Keratinocyte (primary cell): ENCODE measurements at regions not wholly inside any gene's neighbourhood (a gene's known extent, or its start where the extent isn't known, plus 50 kb on each side); places are given as distances from the start of the nearest gene placed in this dataset.

Source experiments
- DNase-seq: peaks from one replicate; pipeline ENCODE4 v3.0.0-alpha.2; 2011; ENCODE audit warnings: low read depth, missing footprints, low spot score
- FAIRE-seq: peaks from 2 replicates; lab custom pipeline; 2011; peaks lifted over from hg19 to GRCh38; lab: Jason Lieb, UNC
- H2AFZ ChIP-seq: 2 replicates; pipeline ENCODE4 v1.6.0; 2012; ENCODE audit warnings: low read length, control low read depth, inconsistent platforms; ENCODE audit not compliant: control insufficient read depth
- H3K27ac ChIP-seq: 2 replicates; pipeline ENCODE4 v1.5.1; 2011; ENCODE audit warnings: low read length; ENCODE audit not compliant: control insufficient read depth, insufficient read depth
- H3K27me3 ChIP-seq: 3 replicates; pipeline ENCODE4 v1.6.0; 2011; ENCODE audit warnings: low read length; ENCODE audit not compliant: control insufficient read depth, insufficient read depth; ENCODE audit errors: extremely low read depth
- H3K36me3 ChIP-seq, 2 experiments: 2 replicates in 1 of 2; 3 replicates in 1 of 2; pipeline ENCODE4 v1.5.1; 2011; ENCODE audit warnings: low read length in 2 of 2, mild to moderate bottlenecking in 1 of 2; ENCODE audit not compliant: control insufficient read depth in 2 of 2, insufficient read depth in 2 of 2; ENCODE audit errors: extremely low read depth in 1 of 2
- H3K4me1 ChIP-seq: 3 replicates; pipeline ENCODE4 v1.5.1; 2011; ENCODE audit warnings: low read length; ENCODE audit not compliant: control insufficient read depth, insufficient read depth; ENCODE audit errors: extremely low read depth
- H3K4me2 ChIP-seq: 3 replicates; pipeline ENCODE4 v1.6.0; 2011; ENCODE audit warnings: low read depth, low read length; ENCODE audit not compliant: control insufficient read depth, insufficient read depth; ENCODE audit errors: extremely low read depth
- H3K4me3 ChIP-seq, 3 experiments: fragments of 200-600 bp in 1 of 3; sonication (generic) in 1 of 3; 2 replicates in 2 of 3; 3 replicates in 1 of 3; pipeline ENCODE4 v1.5.1; 2011 to 2016; ENCODE audit warnings: low read length in 3 of 3, mild to moderate bottlenecking in 3 of 3, control low read depth in 2 of 3, inconsistent platforms in 1 of 3, low read depth in 1 of 3, mixed read lengths in 1 of 3, mixed run types in 1 of 3, moderate library complexity in 1 of 3; ENCODE audit not compliant: control insufficient read depth in 2 of 3, insufficient read depth in 2 of 3; ENCODE audit errors: extremely low read depth in 1 of 3
- H3K79me2 ChIP-seq: 2 replicates; pipeline ENCODE4 v1.6.0; 2012; ENCODE audit warnings: low read length; ENCODE audit not compliant: control insufficient read depth, insufficient read depth
- H3K9ac ChIP-seq: 3 replicates; pipeline ENCODE4 v1.6.0; 2011; ENCODE audit warnings: low read length; ENCODE audit not compliant: control insufficient read depth, insufficient read depth; ENCODE audit errors: extremely low read depth
- H3K9me1 ChIP-seq: 3 replicates; pipeline ENCODE4 v1.6.0; 2011; ENCODE audit warnings: low read length; ENCODE audit not compliant: control insufficient read depth, insufficient read depth; ENCODE audit errors: extremely low read depth
- H3K9me3 ChIP-seq: 2 replicates; pipeline ENCODE4 v1.5.1; 2012; ENCODE audit warnings: low read depth, low read length; ENCODE audit not compliant: control insufficient read depth
- H4K20me1 ChIP-seq: 3 replicates; pipeline ENCODE4 v1.6.0; 2011; ENCODE audit warnings: low read length; ENCODE audit not compliant: control insufficient read depth, insufficient read depth; ENCODE audit errors: extremely low read depth
- EZH2 ChIP-seq: IDR thresholded peaks from one replicate; pipeline ENCODE4 v1.6.1; 2012; ENCODE audit warnings: inconsistent platforms, mild to moderate bottlenecking, low read length, moderate library complexity
- dilution Hi-C: fragments of 300-500 bp; cut with MboI; formaldehyde crosslinking; loops from one replicate; pipeline ENCODE4 v1.7.0; 2020; ENCODE audit warnings: low sequenced_read_pairs; ENCODE audit not compliant: extremely low pct_ligation_motif_present
- TF ChIP-seq, protein P1 (sequence below), 3 experiments: IDR thresholded peaks in 1 of 3; conservative IDR thresholded peaks in 1 of 3; optimal IDR thresholded peaks in 1 of 3; 2 replicates in 2 of 3; 3 replicates in 1 of 3; pipeline versions ENCODE3 to v1.5.1; 2011; ENCODE audit warnings: low read length in 3 of 3, mild to moderate bottlenecking in 3 of 3, moderate library complexity in 2 of 3, control low read depth in 1 of 3, inconsistent platforms in 1 of 3; ENCODE audit not compliant: insufficient read depth in 2 of 3; ENCODE audit errors: extremely low read depth in 1 of 3

DNA sequence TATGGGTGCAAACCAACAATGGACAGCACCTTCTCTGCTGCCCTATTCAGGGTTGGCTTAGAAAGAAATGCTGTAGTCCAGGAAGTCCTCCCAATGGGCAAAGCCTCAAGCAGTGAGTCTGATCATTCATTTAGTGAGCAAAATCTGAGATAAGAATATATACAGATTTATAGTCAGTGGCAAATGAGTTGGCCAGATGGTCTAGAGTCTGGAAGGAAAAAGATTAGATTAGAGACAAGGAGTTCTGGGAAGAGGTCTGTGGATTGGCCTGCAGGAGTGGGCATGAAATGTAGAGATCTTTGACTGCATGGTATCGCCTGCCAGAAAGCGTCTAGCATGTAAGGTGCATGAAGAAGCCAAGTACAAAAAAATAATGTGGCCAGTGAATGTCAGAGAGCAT lies 201.9 kb upstream of the PTER start:
- DNase-seq (no peak), FAIRE-seq (no peak)
- H3K27ac ChIP-seq = no peak overlapping the region
- TF ChIP-seq, protein P1, sequence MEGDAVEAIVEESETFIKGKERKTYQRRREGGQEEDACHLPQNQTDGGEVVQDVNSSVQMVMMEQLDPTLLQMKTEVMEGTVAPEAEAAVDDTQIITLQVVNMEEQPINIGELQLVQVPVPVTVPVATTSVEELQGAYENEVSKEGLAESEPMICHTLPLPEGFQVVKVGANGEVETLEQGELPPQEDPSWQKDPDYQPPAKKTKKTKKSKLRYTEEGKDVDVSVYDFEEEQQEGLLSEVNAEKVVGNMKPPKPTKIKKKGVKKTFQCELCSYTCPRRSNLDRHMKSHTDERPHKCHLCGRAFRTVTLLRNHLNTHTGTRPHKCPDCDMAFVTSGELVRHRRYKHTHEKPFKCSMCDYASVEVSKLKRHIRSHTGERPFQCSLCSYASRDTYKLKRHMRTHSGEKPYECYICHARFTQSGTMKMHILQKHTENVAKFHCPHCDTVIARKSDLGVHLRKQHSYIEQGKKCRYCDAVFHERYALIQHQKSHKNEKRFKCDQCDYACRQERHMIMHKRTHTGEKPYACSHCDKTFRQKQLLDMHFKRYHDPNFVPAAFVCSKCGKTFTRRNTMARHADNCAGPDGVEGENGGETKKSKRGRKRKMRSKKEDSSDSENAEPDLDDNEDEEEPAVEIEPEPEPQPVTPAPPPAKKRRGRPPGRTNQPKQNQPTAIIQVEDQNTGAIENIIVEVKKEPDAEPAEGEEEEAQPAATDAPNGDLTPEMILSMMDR (optimal IDR thresholded peaks at IDR 0.05 in 1 of 3, IDR thresholded peaks at IDR 0.05 in 1 of 3, conservative IDR thresholded peaks at IDR 0.05 in 1 of 3; ENCODE audit: extremely low read depth in 1 of 3, insufficient read depth in 2 of 3, low read length in 3 of 3) = no peak
- TF ChIP-seq EZH2 = no peak
- H3K4me2 ChIP-seq = no peak overlapping the region
- H4K20me1 ChIP-seq = no peaks in the 10 kb centered on the region
- no peaks in the 10 kb centered on the region for H3K79me2 ChIP-seq
- H3K27me3 ChIP-seq = no peaks in the 10 kb centered on the region
- H3K36me3 ChIP-seq = no peaks in the 10 kb centered on the region
- no peak overlapping the region for H2AFZ ChIP-seq
- H3K9me3 ChIP-seq = no peaks in the 10 kb centered on the region
- no peak overlapping the region for H3K9ac ChIP-seq
- dilution Hi-C loops = no loop called here
- no peaks in the 10 kb centered on the region for H3K9me1 ChIP-seq
- H3K4me3 ChIP-seq = no peak overlapping the region
- no peaks in the 10 kb centered on the region for H3K4me1 ChIP-seq

DNA sequence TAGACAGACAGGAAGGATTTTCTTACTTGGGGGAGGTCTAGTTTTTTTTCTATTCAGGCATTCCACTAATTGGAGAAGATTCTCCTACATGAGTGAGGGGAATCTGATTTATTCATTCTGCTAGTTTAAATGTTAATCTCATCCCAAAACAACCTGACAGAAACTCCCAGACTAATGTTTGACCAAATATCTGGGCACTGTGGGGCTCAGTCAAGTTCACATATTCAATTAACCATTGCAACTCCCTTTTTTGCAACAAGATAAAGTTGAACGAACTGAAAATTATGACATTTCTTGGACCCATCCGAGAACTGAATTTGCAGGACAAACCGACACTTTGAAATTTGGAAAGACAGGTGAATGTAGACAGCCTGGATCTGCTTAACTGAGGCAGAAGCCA lies 194.4 kb upstream of the PTER start:
- Histone ChIP-seq H3K9me3 (no peaks in the 10 kb centered on the region), H3K9me1 (no peaks in the 10 kb centered on the region), H3K27ac (no peak overlapping the region), H3K4me2 (no peak overlapping the region), H4K20me1 (no peaks in the 10 kb centered on the region), H3K36me3 (no peaks in the 10 kb centered on the region), H3K4me3 (no peak overlapping the region), H3K9ac (no peak overlapping the region), H3K27me3 (no peaks in the 10 kb centered on the region), H3K79me2 (no peaks in the 10 kb centered on the region), H2AFZ (no peak overlapping the region), H3K4me1 (no peaks in the 10 kb centered on the region)
- dilution Hi-C loops = no loop called here
- DNase-seq (no peak), FAIRE-seq (no peak)
- TF ChIP-seq, protein P1 (optimal IDR thresholded peaks at IDR 0.05 in 1 of 3, IDR thresholded peaks at IDR 0.05 in 1 of 3, conservative IDR thresholded peaks at IDR 0.05 in 1 of 3; ENCODE audit: extremely low read depth in 1 of 3, insufficient read depth in 2 of 3, low read length in 3 of 3) = no peak
- TF ChIP-seq EZH2 = no peak
